Neural cell (in vitro differentiated cells): ENCODE measurements at regions not wholly inside any gene's neighbourhood (a gene's known extent, or its start where the extent isn't known, plus 50 kb on each side); places are given as distances from the start of the nearest gene placed in this dataset.
A peak's percentile ranks its signal among the peaks of the same experiment; 100 is the strongest.

Source experiments
- H2AFZ ChIP-seq: fragments of 200-600, 300-800 bp; sonication (generic), shearing (Covaris generic); 2 replicates; pipeline ENCODE4 v1.6.0; 2014; ENCODE audit warnings: low read depth, mild to moderate bottlenecking, antibody characterized with exemption, low read length, moderate library complexity
- H3F3A ChIP-seq: fragments of 200-600 bp; shearing (Covaris generic); 2 replicates; pipeline ENCODE4 v1.6.1; 2016; ENCODE audit warnings: mild to moderate bottlenecking, moderate library complexity, mixed read lengths, antibody characterized with exemption, low read length; ENCODE audit not compliant: insufficient read depth, poor library complexity, severe bottlenecking
- H3K27ac ChIP-seq: fragments of 200-600, 300-800 bp; sonication (generic), shearing (Covaris generic); 2 replicates; pipeline ENCODE4 v1.5.1; 2014; ENCODE audit warnings: mild to moderate bottlenecking, low read length, moderate library complexity
- H3K27me3 ChIP-seq: fragments of 300-800, 200-600 bp; sonication (generic), shearing (Covaris generic); 2 replicates; pipeline ENCODE4 v1.6.0; 2014; ENCODE audit warnings: mild to moderate bottlenecking, low read depth, low read length, moderate library complexity; ENCODE audit not compliant: insufficient read depth
- H3K36me3 ChIP-seq: fragments of 300-800, 200-600 bp; sonication (generic), shearing (Covaris generic); 2 replicates; pipeline ENCODE4 v1.5.1; 2014; ENCODE audit warnings: mild to moderate bottlenecking, antibody characterized with exemption, low read length, moderate library complexity; ENCODE audit not compliant: insufficient read depth
- H3K4me2 ChIP-seq: fragments of 300-800, 200-600 bp; sonication (generic), shearing (Covaris generic); 2 replicates; pipeline ENCODE4 v1.6.0; 2014; ENCODE audit warnings: mild to moderate bottlenecking, low read length
- H3K4me3 ChIP-seq: fragments of 300-800, 200-600 bp; sonication (generic), shearing (Covaris generic); 2 replicates; pipeline ENCODE4 v1.5.1; 2014; ENCODE audit warnings: mild to moderate bottlenecking, low read length, moderate library complexity
- H3K79me2 ChIP-seq: fragments of 200-600 bp; shearing (Covaris generic); replicated peaks from 2 replicates; pipeline ENCODE4 v1.6.0; 2014; ENCODE audit warnings: mild to moderate bottlenecking, low read length, moderate library complexity; ENCODE audit not compliant: insufficient read depth
- H3K9ac ChIP-seq: fragments of 300-800, 200-600 bp; sonication (generic), shearing (Covaris generic); 2 replicates; pipeline ENCODE4 v1.6.1; 2016; ENCODE audit warnings: mild to moderate bottlenecking, low read length, mixed read lengths
- H3K9me2 ChIP-seq: fragments of 200-600 bp; shearing (Covaris generic); 2 replicates; pipeline ENCODE4 v1.6.1; 2016; ENCODE audit warnings: mild to moderate bottlenecking, low read length, mixed read lengths; ENCODE audit not compliant: insufficient read depth
- H3K9me3 ChIP-seq: fragments of 200-600, 300-800 bp; sonication (generic), shearing (Covaris generic); 2 replicates; pipeline ENCODE4 v1.6.1; 2016; ENCODE audit warnings: mild to moderate bottlenecking, mixed run types, low read length, moderate library complexity, mixed read lengths
- H4K20me1 ChIP-seq: fragments of 200-600 bp; shearing (Covaris generic); 2 replicates; pipeline ENCODE4 v1.6.1; 2016; ENCODE audit warnings: mild to moderate bottlenecking, mixed run types; ENCODE audit not compliant: insufficient read depth
- CTCF ChIP-seq: fragments of 450-650 bp; IDR thresholded peaks from 2 replicates; pipeline ENCODE4 v1.5.1; 2014; ENCODE audit warnings: antibody characterized with exemption, mild to moderate bottlenecking, moderate library complexity; ENCODE audit not compliant: poor library complexity, severe bottlenecking
- EP300 ChIP-seq: fragments of 450-650 bp; conservative IDR thresholded peaks from 2 replicates; pipeline ENCODE4 v1.6.1; 2014; ENCODE audit warnings: antibody characterized with exemption, mild to moderate bottlenecking, moderate library complexity; ENCODE audit not compliant: poor library complexity, severe bottlenecking
- EZH2 ChIP-seq: fragments of 200-600, 300-800 bp; shearing (Covaris generic), sonication (generic); IDR thresholded peaks from 2 replicates; pipeline ENCODE4 v1.6.1; 2014; ENCODE audit warnings: antibody characterized with exemption, low read length, borderline replicate concordance, mild to moderate bottlenecking; ENCODE audit not compliant: insufficient read depth, poor library complexity, severe bottlenecking
- MXI1 ChIP-seq: fragments of 450-650 bp; conservative IDR thresholded peaks from 2 replicates; pipeline ENCODE4 v1.6.1; 2014; ENCODE audit warnings: antibody characterized with exemption, mild to moderate bottlenecking; ENCODE audit not compliant: poor library complexity, severe bottlenecking
- POLR2AphosphoS5 ChIP-seq: IDR thresholded peaks from 2 replicates; pipeline ENCODE4 v1.6.1; 2012
- RAD21 ChIP-seq: fragments of 450-650 bp; conservative IDR thresholded peaks from 2 replicates; pipeline ENCODE4 v1.6.1; 2014; ENCODE audit warnings: antibody characterized with exemption, mild to moderate bottlenecking, moderate library complexity
- REST ChIP-seq: IDR thresholded peaks from 2 replicates; pipeline ENCODE4 v1.6.1; 2012; ENCODE audit warnings: borderline replicate concordance
- SMC3 ChIP-seq: fragments of 450-650 bp; conservative IDR thresholded peaks from 2 replicates; pipeline ENCODE4 v1.6.1; 2014; ENCODE audit warnings: antibody characterized with exemption, mild to moderate bottlenecking, moderate library complexity; ENCODE audit not compliant: poor library complexity
- TAF1 ChIP-seq: IDR thresholded peaks from 2 replicates; pipeline ENCODE4 v1.6.1; 2012; ENCODE audit warnings: low read depth

GRCh38 chr12:77640356-77640755 is 190.3 kb upstream of the NAV3 start:
- Histone ChIP-seq H4K20me1 (no peaks in the 10 kb centered on the region), H3K27ac (no peak overlapping the region), H3K9me3 (no peaks in the 10 kb centered on the region), H3K79me2 (no peaks in the 10 kb centered on the region), H2AFZ (no peak overlapping the region), H3F3A (no peaks in the 10 kb centered on the region), H3K4me3 (no peak overlapping the region), H3K9me2 (no peaks in the 10 kb centered on the region), H3K36me3 (no peaks in the 10 kb centered on the region), H3K27me3 (no peaks in the 10 kb centered on the region), H3K9ac (no peak overlapping the region), H3K4me2 (no peak overlapping the region)
- TF ChIP-seq RAD21 (no peak), EP300 (no peak), POLR2AphosphoS5 (no peak), EZH2 (no peak), REST (no peak), TAF1 (no peak), CTCF (no peak), MXI1 (no peak), SMC3 (no peak)

GRCh38 chr12:77630790-77631445 is 199.8 kb upstream of the NAV3 start:
- Histone ChIP-seq H3K9ac (no peak overlapping the region), H3K36me3 (no peaks in the 10 kb centered on the region), H3K4me3 (no peak overlapping the region), H3K27me3 (no peaks in the 10 kb centered on the region), H2AFZ (no peak overlapping the region), H4K20me1 (no peaks in the 10 kb centered on the region), H3K27ac (peak overlapping the region; percentile 26), H3K9me2 (no peaks in the 10 kb centered on the region), H3K79me2 (no peaks in the 10 kb centered on the region), H3K4me2 (no peak overlapping the region), H3K9me3 (peaks cover 3% of the 10 kb centered on the region), H3F3A (no peaks in the 10 kb centered on the region)
- TF ChIP-seq MXI1 (no peak), EP300 (no peak), POLR2AphosphoS5 (no peak), TAF1 (no peak), EZH2 (no peak), RAD21 (no peak), REST (no peak), SMC3 (no peak), CTCF (no peak)
